GM04503 (cell line): ENCODE measurements at regions not wholly inside any gene's neighbourhood (a gene's known extent, or its start where the extent isn't known, plus 50 kb on each side); places are given as distances from the start of the nearest gene placed in this dataset.
"Not testable (repeated sequence)": the region's sequence is repeated elsewhere in the genome, so short reads cannot be mapped to it uniquely, and the experiment has no call there.

Experiments used
- DNase-seq: peaks from one replicate; pipeline ENCODE4 v3.0.0-alpha.2; 2012; ENCODE audit warnings: low read depth

DNA sequence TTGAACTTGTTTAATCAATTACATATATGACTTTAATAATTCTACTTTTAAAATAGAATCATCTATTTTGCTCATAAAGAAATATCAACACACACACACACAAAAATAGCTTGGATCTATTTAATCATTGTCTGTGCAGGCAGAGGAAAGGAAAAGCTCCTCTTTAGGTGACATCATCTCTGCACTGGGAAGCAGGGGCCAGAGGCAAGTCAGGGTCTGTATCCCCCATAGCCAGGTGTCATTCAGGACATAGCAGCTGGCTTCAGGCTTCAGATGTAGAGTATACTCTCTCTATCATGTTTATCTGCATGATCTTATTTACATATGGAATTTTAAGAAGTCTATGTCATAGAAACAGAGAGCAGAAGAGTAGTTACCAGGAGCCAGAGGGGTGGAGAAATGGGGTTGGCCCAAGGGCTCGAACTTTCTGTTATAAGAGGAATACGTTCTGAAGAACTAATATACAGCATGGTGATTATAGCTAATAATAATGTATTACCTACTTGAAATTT lies 110.4 kb upstream of the LDB2 start:
- no peak for DNase-seq

DNA sequence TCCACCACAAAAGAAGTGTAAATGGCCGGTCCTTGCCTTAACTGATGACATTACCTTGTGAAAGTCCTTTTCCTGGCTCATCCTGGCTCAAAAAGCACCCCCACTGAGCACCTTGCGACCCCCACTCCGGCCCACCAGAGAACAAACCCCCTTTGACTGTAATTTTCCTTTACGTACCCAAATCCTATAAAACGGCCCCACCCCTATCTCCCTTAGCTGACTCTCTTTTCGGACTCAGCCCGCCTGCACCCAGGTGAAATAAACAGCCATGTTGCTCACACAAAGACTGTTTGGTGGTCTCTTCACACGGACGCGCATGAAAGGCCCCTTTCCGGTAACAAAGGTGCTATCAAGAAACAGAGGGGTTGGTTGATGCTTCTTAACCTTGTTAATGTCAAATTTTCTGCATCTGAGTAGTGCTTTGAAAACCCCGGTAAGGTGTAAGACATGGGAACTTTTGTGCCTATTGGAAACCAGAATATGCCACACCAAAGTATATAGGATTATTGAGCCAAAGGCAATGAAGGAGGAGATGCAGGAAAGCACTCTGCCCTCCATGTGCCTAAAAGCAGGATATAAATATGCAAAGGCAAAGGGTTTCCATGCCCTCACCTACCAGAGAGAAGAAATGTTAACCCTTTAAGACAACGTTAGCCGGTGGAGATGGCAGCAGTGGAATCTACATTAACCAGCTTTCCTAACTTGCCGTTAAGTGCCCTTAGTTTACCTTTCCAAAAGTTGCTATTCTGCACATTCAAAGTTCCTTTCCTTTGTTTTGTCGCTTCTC lies 105.4 kb upstream of the LDB2 start:
- DNase-seq, result not testable (repeated sequence)

GRCh38 chr4:16995451-16995850 lies 97.0 kb upstream of the LDB2 start:
- DNase-seq, result no peak

- DNase-seq, result no peak
Measured at GRCh38 chr4:16993956-16994840, 95.8 kb upstream of the LDB2 start.

- DNase-seq, result no peak
Measured at GRCh38 chr4:16992566-16993225, 94.3 kb upstream of the LDB2 start.

GRCh38 chr4:16991450-16991849 lies 93.0 kb upstream of the LDB2 start:
- DNase-seq, result no peak

GRCh38 chr4:16989371-16989770 lies 90.9 kb upstream of the LDB2 start:
- no peak for DNase-seq

GRCh38 chr4:16988814-16989213 lies 90.4 kb upstream of the LDB2 start:
- no peak for DNase-seq

DNA sequence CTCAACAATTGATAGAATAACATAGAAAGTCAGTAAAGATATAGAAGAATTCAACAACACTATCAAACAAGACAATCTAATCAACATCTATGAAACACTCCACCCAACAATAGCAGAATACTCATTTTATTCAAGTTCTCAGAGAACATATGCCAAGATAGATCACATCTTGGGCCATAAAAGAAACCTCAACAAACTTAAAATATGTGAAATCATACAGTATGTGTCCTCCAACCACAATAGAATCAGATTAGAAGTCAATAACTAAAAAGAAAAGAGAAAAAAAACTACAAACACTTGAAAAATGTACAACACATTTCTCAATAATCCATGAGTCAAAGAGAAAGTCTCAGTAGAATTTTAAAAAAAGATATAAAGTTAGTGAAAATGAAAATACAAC lies 78.6 kb upstream of the LDB2 start:
- DNase-seq, result no peak

- no peak for DNase-seq
Measured at GRCh38 chr4:16969696-16970135, 71.3 kb upstream of the LDB2 start.

- DNase-seq, result no peak
Measured at GRCh38 chr4:16967722-16968121, 69.3 kb upstream of the LDB2 start.

- no peak for DNase-seq
Measured at GRCh38 chr4:16959305-16959704, 60.9 kb upstream of the LDB2 start.

DNA sequence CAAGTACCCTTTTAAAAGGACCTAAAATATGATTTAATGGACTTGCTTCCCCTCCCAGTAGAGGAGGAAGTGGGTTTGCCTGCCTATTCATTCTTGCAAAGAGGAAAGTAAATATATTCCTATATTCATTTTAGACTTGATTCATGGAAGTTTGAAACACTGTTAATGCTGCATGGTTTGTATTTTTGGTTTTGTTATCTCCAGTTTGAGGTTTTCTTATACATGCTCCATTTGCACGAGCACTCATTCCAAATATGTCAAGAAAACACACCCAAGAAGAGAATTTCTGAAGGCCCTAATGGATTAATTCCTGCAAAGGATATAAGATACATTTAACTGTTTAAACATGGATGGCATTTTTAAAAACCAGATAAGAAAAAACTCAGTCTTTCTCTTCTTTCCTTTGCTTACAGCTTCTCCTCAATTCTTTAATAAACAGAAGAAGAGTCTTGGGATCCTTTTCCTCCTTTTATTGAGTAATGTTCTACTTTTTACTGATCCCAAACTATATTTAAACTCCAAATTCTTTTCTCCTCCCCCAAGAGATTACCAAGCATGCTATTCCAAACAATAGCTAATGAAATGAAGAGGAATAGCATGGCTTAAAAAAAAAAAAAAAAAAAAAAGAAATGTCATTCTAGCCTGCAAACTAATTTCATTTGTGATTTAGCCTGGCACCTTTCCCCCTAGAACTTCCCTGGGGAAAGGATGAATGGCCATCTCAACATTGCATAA lies 54.6 kb upstream of the LDB2 start:
- no peak for DNase-seq

DNA sequence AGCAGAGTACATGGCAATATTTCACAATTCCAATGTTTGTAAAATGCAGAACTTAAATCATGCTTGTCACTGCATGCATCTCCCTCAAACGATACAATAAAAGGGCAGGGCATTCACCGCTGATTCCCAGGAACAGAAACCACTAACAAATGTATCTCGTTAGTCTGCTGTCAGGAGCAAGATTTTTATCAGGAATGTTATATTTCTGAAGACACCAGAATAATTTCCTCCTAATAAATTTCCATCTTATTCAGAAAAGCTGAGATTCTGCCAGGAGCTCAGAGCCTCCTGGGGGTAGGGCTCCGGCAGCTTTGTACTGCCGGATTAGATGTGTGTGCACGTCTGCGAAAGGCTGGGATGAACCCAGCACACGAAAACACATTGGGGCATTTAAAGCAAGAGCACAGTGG lies 54.0 kb upstream of the LDB2 start:
- no peak for DNase-seq
